ENCODE measurements at regions not wholly inside any gene's neighbourhood (a gene's known extent, or its start where the extent isn't known, plus 50 kb on each side); places are given as distances from the start of the nearest gene placed in this dataset.

- TF ChIP-seq CTCF (conservative IDR thresholded peaks at IDR 0.05 in 1 of 2, IDR thresholded peaks at IDR 0.05 in 1 of 2; ENCODE audit: extremely low read depth in 1 of 2, insufficient read depth in 1 of 2, low read depth in 1 of 2, low read length in 2 of 2): no peak
- no peak for TF ChIP-seq EZH2 (IDR thresholded peaks at IDR 0.05; ENCODE audit: borderline replicate concordance, low read length)
Measured at GRCh38 chr6:166084951-166085350, 82.7 kb downstream of the TBXT start.

Measured in mammary epithelial cell (primary cell).